ENCODE measurements at regions not wholly inside any gene's neighbourhood (a gene's known extent, or its start where the extent isn't known, plus 50 kb on each side); places are given as distances from the start of the nearest gene placed in this dataset.

GRCh38 chr7:17020250-17020649, 138.5 kb upstream of the AGR3 start:
- ChIA-PET CTCF (interaction anchor here (1.4 to 1.5 kb wide), 2 partner anchors 10 to 11 kb away, joined by 3 to 6 read pairs; no protein-coding TSS in a partner anchor), RAD21 (ENCODE audit: low non-redundant PET in 1 of 2, low total read pairs in 2 of 2, uncharacterized antibody in 2 of 2, unreplicated experiment in 2 of 2) (no interaction called here)
- no TSS peak for BruUV-seq (replicated peaks)

More at GRCh38 chr7:17020250-17020649, 138.5 kb upstream of the AGR3 start:
- Histone ChIP-seq H3K79me2 (ENCODE audit: insufficient read depth, low read length) (no peaks in the 10 kb centered on the region), H4K20me1 (ENCODE audit: insufficient read depth) (no peaks in the 10 kb centered on the region), H3K4me1 (ENCODE audit: control insufficient read depth in 1 of 2, insufficient read depth in 2 of 2, low read length in 2 of 2) (no peaks in the 10 kb centered on the region), H3K27ac (ENCODE audit: low read depth, low read length) (no peak overlapping the region), H3K9me3 (ENCODE audit: control insufficient read depth in 1 of 2, insufficient read depth in 1 of 2, low read depth in 1 of 2, low read length in 2 of 2) (no peaks in the 10 kb centered on the region), H3K4me2 (ENCODE audit: low read length) (no peak overlapping the region), H2AFZ (ENCODE audit: low read depth, low read length, poor library complexity, severe bottlenecking) (no peak overlapping the region), H3K36me3 (ENCODE audit: control insufficient read depth in 1 of 2, insufficient read depth in 2 of 2, low read length in 2 of 2) (no peaks in the 10 kb centered on the region), H3K27me3 (ENCODE audit: insufficient read depth, low read length) (no peaks in the 10 kb centered on the region), H3K9me2 (ENCODE audit: insufficient read depth) (no peaks in the 10 kb centered on the region), H3K9ac (ENCODE audit: low read length) (no peak overlapping the region), H3K4me3 (replicated peaks in 1 of 2; ENCODE audit: low read depth in 1 of 2, low read length in 2 of 2) (no peak overlapping the region)
- no peak for DNase-seq (ENCODE audit: low read depth, low spot score)
- TF ChIP-seq CBX3 (IDR thresholded peaks at IDR 0.05; ENCODE audit: low read depth) (no peak), ZFX (IDR thresholded peaks at IDR 0.05) (no peak), ATF3 (IDR thresholded peaks at IDR 0.05) (no peak), POLR2A (IDR thresholded peaks at IDR 0.05; ENCODE audit: borderline replicate concordance, extremely low read depth, insufficient read depth, insufficient read length) (no peak), RAD21 (IDR thresholded peaks at IDR 0.05; ENCODE audit: low read depth) (no peak), MAX (IDR thresholded peaks at IDR 0.05) (no peak), ELF1 (IDR thresholded peaks at IDR 0.05; ENCODE audit: borderline replicate concordance, low read depth) (no peak), JUND (IDR thresholded peaks at IDR 0.05) (no peak), SP1 (IDR thresholded peaks at IDR 0.05; ENCODE audit: low read depth) (no peak), EZH2phosphoT487 (IDR thresholded peaks at IDR 0.05; ENCODE audit: borderline replicate concordance) (no peak), CEBPB (IDR thresholded peaks at IDR 0.05; ENCODE audit: low read depth) (no peak), FOSL1 (IDR thresholded peaks at IDR 0.05; ENCODE audit: low read depth) (no peak), EZH2 (IDR thresholded peaks at IDR 0.05) (no peak), EGR1 (IDR thresholded peaks at IDR 0.05; ENCODE audit: low read depth) (no peak)
- TF ChIP-seq, protein P1, sequence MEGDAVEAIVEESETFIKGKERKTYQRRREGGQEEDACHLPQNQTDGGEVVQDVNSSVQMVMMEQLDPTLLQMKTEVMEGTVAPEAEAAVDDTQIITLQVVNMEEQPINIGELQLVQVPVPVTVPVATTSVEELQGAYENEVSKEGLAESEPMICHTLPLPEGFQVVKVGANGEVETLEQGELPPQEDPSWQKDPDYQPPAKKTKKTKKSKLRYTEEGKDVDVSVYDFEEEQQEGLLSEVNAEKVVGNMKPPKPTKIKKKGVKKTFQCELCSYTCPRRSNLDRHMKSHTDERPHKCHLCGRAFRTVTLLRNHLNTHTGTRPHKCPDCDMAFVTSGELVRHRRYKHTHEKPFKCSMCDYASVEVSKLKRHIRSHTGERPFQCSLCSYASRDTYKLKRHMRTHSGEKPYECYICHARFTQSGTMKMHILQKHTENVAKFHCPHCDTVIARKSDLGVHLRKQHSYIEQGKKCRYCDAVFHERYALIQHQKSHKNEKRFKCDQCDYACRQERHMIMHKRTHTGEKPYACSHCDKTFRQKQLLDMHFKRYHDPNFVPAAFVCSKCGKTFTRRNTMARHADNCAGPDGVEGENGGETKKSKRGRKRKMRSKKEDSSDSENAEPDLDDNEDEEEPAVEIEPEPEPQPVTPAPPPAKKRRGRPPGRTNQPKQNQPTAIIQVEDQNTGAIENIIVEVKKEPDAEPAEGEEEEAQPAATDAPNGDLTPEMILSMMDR (IDR thresholded peaks at IDR 0.05 in 2 of 3, conservative IDR thresholded peaks at IDR 0.05 in 1 of 3; ENCODE audit: borderline replicate concordance in 1 of 3, insufficient read depth in 1 of 3, low read depth in 2 of 3, low read length in 2 of 3) = no peak
- ATAC-seq = no peak
- intact Hi-C loops (cut with micrococcal nuclease) = no loop called here
- POLR2A ChIA-PET = no interaction called here

All from HCT116 (cell line).